HepG2 (cell line): ENCODE measurements at regions not wholly inside any gene's neighbourhood (a gene's known extent, or its start where the extent isn't known, plus 50 kb on each side); places are given as distances from the start of the nearest gene placed in this dataset.

Source experiments
- ATAC-seq: fragments of 200-7000 bp; cut with Tn5 transposase; 3 replicates; pipeline ENCODE4 v1.9.1; 2020; ENCODE audit warnings: mild to moderate bottlenecking, moderate library complexity
- BruUV-seq: library from RNA; stranded (reverse); fragments of 400-500 nt; replicated peaks from 2 replicates; lab custom pipeline; 2021; lab: Mats Ljungman, UMichigan
- CTCF ChIA-PET: fragments of 300-600 bp; formaldehyde crosslinking; extraction: SDS; loops from one replicate; lab custom pipeline; 2021; ENCODE audit warnings: low total read pairs, inconsistent platforms, low intra/inter-chr PET ratio; lab: Yijun Ruan, JAX
- POLR2A ChIA-PET: fragments of 350-600 bp; sonication (Branson Sonifier 250); formaldehyde crosslinking; loops from one replicate; lab custom pipeline; 2020; ENCODE audit warnings: antibody characterized with exemption, inconsistent platforms; lab: Yijun Ruan, JAX
- DNase-seq: peaks from one replicate; pipeline ENCODE4 v3.0.0-alpha.2; 2015; ENCODE audit warnings: low spot score
- FAIRE-seq: peaks from 3 replicates; lab custom pipeline; 2011; peaks lifted over from hg19 to GRCh38; lab: Jason Lieb, UNC
- H2AFZ ChIP-seq: one replicate; pipeline ENCODE4 v1.6.1; 2011; ENCODE audit warnings: low read length, inconsistent platforms
- H3K27ac ChIP-seq: fragments of 300-600 bp; 3 replicates; pipeline ENCODE4 v1.8.0; 2011; ENCODE audit warnings: mixed run types, mild to moderate bottlenecking, mixed read lengths, low read length, inconsistent platforms; ENCODE audit not compliant: insufficient read depth; ENCODE audit errors: extremely low read length
- H3K27me3 ChIP-seq, 2 experiments: fragments of 200-600 bp in 1 of 2; 2 replicates in 1 of 2; 3 replicates in 1 of 2; pipeline versions ENCODE4 v1.6.0 to v1.8.0; 2011; ENCODE audit warnings: low read length in 2 of 2, mild to moderate bottlenecking in 2 of 2, moderate library complexity in 2 of 2, inconsistent platforms in 1 of 2; ENCODE audit not compliant: insufficient read depth in 2 of 2, control insufficient read depth in 1 of 2
- H3K36me3 ChIP-seq, 2 experiments: fragments of 200-600 bp in 1 of 2; replicated peaks in 1 of 2; 2 replicates in 1 of 2; 3 replicates in 1 of 2; pipeline versions ENCODE4 v1.5.1 to v1.8.0; 2011; ENCODE audit warnings: low read length in 2 of 2, inconsistent platforms in 1 of 2; ENCODE audit not compliant: insufficient read depth in 2 of 2, control insufficient read depth in 1 of 2
- H3K4me1 ChIP-seq: 2 replicates; pipeline ENCODE4 v1.5.1; 2012; ENCODE audit warnings: low read length, inconsistent platforms; ENCODE audit not compliant: insufficient read depth
- H3K4me2 ChIP-seq: 2 replicates; pipeline ENCODE4 v1.6.0; 2011; ENCODE audit warnings: low read depth, low read length, inconsistent platforms
- H3K4me3 ChIP-seq, 3 experiments: fragments of 200-600 bp in 1 of 3; sonication (generic), shearing (Covaris generic) in 1 of 3; replicated peaks in 1 of 3; 2 replicates each; pipeline ENCODE4 v1.5.1; 2011 to 2016; ENCODE audit warnings: low read length in 3 of 3, inconsistent platforms in 2 of 3, low read depth in 2 of 3, mild to moderate bottlenecking in 2 of 3, control low read depth in 1 of 3, mixed read lengths in 1 of 3; ENCODE audit not compliant: insufficient read depth in 1 of 3
- H3K79me2 ChIP-seq: one replicate; pipeline ENCODE4 v1.6.1; 2011; ENCODE audit warnings: low read length, inconsistent platforms; ENCODE audit not compliant: insufficient read depth
- H3K9ac ChIP-seq: 2 replicates; pipeline ENCODE4 v1.6.0; 2011; ENCODE audit warnings: mild to moderate bottlenecking, low read depth, low read length, inconsistent platforms; ENCODE audit not compliant: insufficient read depth
- H3K9me3 ChIP-seq: 2 replicates; pipeline ENCODE4 v1.5.1; 2012; ENCODE audit warnings: mild to moderate bottlenecking, low read length
- H4K20me1 ChIP-seq: 2 replicates; pipeline ENCODE4 v1.6.0; 2011; ENCODE audit warnings: inconsistent platforms, mild to moderate bottlenecking, low read length, moderate library complexity; ENCODE audit not compliant: insufficient read depth
- CREM ChIP-seq, 2 experiments: sonication (generic) in 1 of 2; formaldehyde crosslinking in 1 of 2; IDR thresholded peaks; 2 replicates each; pipeline versions ENCODE4 v1.4.0 to v1.6.1; 2016 to 2020; ENCODE audit warnings: antibody characterized with exemption in 1 of 2, mild to moderate bottlenecking in 1 of 2, missing genetic modification reagents in 1 of 2
- ETV6 ChIP-seq: sonication (generic); formaldehyde crosslinking; conservative IDR thresholded peaks from 2 replicates; pipeline ENCODE4 v1.4.0; 2020; ENCODE audit warnings: missing genetic modification reagents
- HNF1A ChIP-seq, 2 experiments: sonication (generic) in 1 of 2; formaldehyde crosslinking in 1 of 2; IDR thresholded peaks; 2 replicates each; pipeline versions ENCODE4 v1.4.0 to v1.6.1; 2016 to 2020; ENCODE audit warnings: borderline replicate concordance in 1 of 2, low read depth in 1 of 2, mild to moderate bottlenecking in 1 of 2, missing genetic modification reagents in 1 of 2
- PAF1 ChIP-seq: IDR thresholded peaks from 2 replicates; pipeline ENCODE4 v1.6.1; 2016; ENCODE audit warnings: missing genetic modification reagents, missing compliant biosample characterization
- PHB2 ChIP-seq: fragments of 450-650 bp; IDR thresholded peaks from 2 replicates; pipeline ENCODE4 v1.6.1; 2018; ENCODE audit not compliant: partially characterized antibody
- ZBTB43 ChIP-seq: sonication (generic); formaldehyde crosslinking; conservative IDR thresholded peaks from 2 replicates; pipeline ENCODE4 v1.4.0; 2020; ENCODE audit warnings: missing genetic modification reagents
- ZNF101 ChIP-seq: sonication (generic); formaldehyde crosslinking; IDR thresholded peaks from 2 replicates; pipeline ENCODE4 v1.4.0; 2020; ENCODE audit warnings: mild to moderate bottlenecking, low read depth, missing genetic modification reagents, borderline replicate concordance
- ZNF136 ChIP-seq: sonication (generic); formaldehyde crosslinking; IDR thresholded peaks from 2 replicates; pipeline ENCODE4 v1.8.1; 2022; ENCODE audit warnings: low read depth, mild to moderate bottlenecking, moderate library complexity, missing genetic modification reagents
- ZNF337 ChIP-seq: sonication (generic); formaldehyde crosslinking; IDR thresholded peaks from 2 replicates; pipeline ENCODE4 v1.5.1; 2020; ENCODE audit warnings: missing genetic modification reagents, low read depth, mild to moderate bottlenecking, borderline replicate concordance
- ZNF382 ChIP-seq: sonication (generic); formaldehyde crosslinking; IDR thresholded peaks from 2 replicates; pipeline ENCODE4 v1.5.0; 2020; ENCODE audit warnings: missing genetic modification reagents, mild to moderate bottlenecking, borderline replicate concordance
- WGBS: methylation state at CpG from one replicate; pipeline ENCODE4 v1.1.6; 2017; ENCODE audit warnings: low lambda C conversion rate; 5-methylcytosine and 5-hydroxymethylcytosine counted together
- in situ Hi-C: cut with HindIII; loops from 2 replicates; pipeline ENCODE4 v1.10.0; 2017; ENCODE audit warnings: low pct_unique_long_range_greater_than_20kb; ENCODE audit not compliant: extremely low pct_ligation_motif_present
- intact Hi-C: fragments of 100-400 bp; cut with micrococcal nuclease; formaldehyde crosslinking; loops from one replicate; pipeline ENCODE4 v1.10.0; 2022; ENCODE audit not compliant: unreplicated experiment
- TF ChIP-seq, protein P1 (sequence below): sonication (generic); formaldehyde crosslinking; IDR thresholded peaks from 2 replicates; pipeline ENCODE4 v1.5.1; 2020; ENCODE audit warnings: missing genetic modification reagents, mild to moderate bottlenecking, borderline replicate concordance

GRCh38 chr6:156308604-156309003 is 468.6 kb upstream of the ARID1B start (continued):
- TF ChIP-seq ZNF382 (CRISPR knock-in tag), result no peak
- no peak for TF ChIP-seq ZBTB43 (CRISPR knock-in tag)
- no peak for TF ChIP-seq ZNF337 (CRISPR knock-in tag)
- TF ChIP-seq ZNF136 (CRISPR knock-in tag), result no peak
- TF ChIP-seq PAF1, result no peak
- no peak for TF ChIP-seq PHB2
- TF ChIP-seq ZNF101 (CRISPR knock-in tag), result no peak

DNA sequence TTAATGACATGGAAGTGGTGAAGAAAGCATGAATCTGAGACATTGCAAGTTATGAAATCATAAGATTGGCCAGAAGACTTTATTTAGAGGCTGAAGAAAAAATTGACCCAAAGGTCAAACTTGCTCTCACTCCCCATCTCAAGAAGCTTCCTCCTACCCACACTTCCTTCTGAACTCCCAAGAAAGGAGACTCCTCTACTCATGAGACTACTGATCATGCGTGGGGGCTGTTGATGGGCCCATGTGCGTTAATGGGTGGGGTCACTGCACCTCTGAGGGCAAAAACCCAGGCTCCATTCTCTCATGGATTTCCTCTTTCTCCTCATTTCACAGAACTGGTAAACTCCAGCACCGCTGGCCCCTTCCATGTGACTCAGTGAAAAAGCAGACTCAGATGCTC is 470.6 kb upstream of the ARID1B start:
- no peaks in the 10 kb centered on the region for H3K79me2 ChIP-seq
- no peak for ATAC-seq
- no peak for DNase-seq
- H3K36me3 ChIP-seq, result no peaks in the 10 kb centered on the region
- no peak overlapping the region for H3K27ac ChIP-seq
- H2AFZ ChIP-seq, result no peak overlapping the region
- H3K4me2 ChIP-seq, result no peak overlapping the region
- ChIA-PET POLR2A (no interaction called here), CTCF (no interaction called here)
- H4K20me1 ChIP-seq, result no peaks in the 10 kb centered on the region
- no peaks in the 10 kb centered on the region for H3K9me3 ChIP-seq
- intact Hi-C loops, result no loop called here
- H3K27me3 ChIP-seq, result peaks cover 0 to 9% of the 10 kb centered on the region in 2 experiments; a peak in 2 of 5 replicates
- FAIRE-seq, result no peak
- TF ChIP-seq, protein P1, sequence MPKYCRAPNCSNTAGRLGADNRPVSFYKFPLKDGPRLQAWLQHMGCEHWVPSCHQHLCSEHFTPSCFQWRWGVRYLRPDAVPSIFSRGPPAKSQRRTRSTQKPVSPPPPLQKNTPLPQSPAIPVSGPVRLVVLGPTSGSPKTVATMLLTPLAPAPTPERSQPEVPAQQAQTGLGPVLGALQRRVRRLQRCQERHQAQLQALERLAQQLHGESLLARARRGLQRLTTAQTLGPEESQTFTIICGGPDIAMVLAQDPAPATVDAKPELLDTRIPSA, result no peak
- TF ChIP-seq CREM (IDR thresholded peaks at IDR 0.05) (no peak), CREM (CRISPR knock-in tag; IDR thresholded peaks at IDR 0.05) (no peak), ETV6 (CRISPR knock-in tag) (no peak), HNF1A (IDR thresholded peaks at IDR 0.05; ENCODE audit: low read depth) (no peak), HNF1A (CRISPR knock-in tag; IDR thresholded peaks at IDR 0.05; ENCODE audit: borderline replicate concordance) (no peak)
- no peak overlapping the region for H3K9ac ChIP-seq
- in situ Hi-C loops, result no loop called here
- no peak overlapping the region for H3K4me3 ChIP-seq
- H3K4me1 ChIP-seq, result no peaks in the 10 kb centered on the region
- no TSS peak for BruUV-seq
- 0% methylated on average over 3 of the region's 3 CpGs for WGBS
